ENCODE measurements at regions not wholly inside any gene's neighbourhood (a gene's known extent, or its start where the extent isn't known, plus 50 kb on each side); places are given as distances from the start of the nearest gene placed in this dataset.

GRCh38 chr6:14474816-14475215 is 357.2 kb downstream of the CD83 start:
- no TSS peak for BruUV-seq (replicated peaks)
- H3K27ac ChIP-seq (ENCODE audit: low read depth, low read length) = no peak overlapping the region
- H3K9ac ChIP-seq (ENCODE audit: low read length) = no peak overlapping the region
- no peaks in the 10 kb centered on the region for H3K79me2 ChIP-seq (ENCODE audit: insufficient read depth, low read length)
- intact Hi-C loops (cut with micrococcal nuclease) = no loop called here
- no peak overlapping the region for H3K4me3 ChIP-seq (replicated peaks in 1 of 2; ENCODE audit: low read depth in 1 of 2, low read length in 2 of 2)
- POLR2A ChIA-PET = no interaction called here
- CTCF ChIA-PET = no interaction called here
- ATAC-seq (peak; percentile 57), DNase-seq (ENCODE audit: low read depth, low spot score) (no peak)
- H3K9me3 ChIP-seq (ENCODE audit: control insufficient read depth in 1 of 2, insufficient read depth in 1 of 2, low read depth in 1 of 2, low read length in 2 of 2) = no peaks in the 10 kb centered on the region
- RAD21 ChIA-PET (ENCODE audit: low non-redundant PET in 1 of 2, low total read pairs in 2 of 2, uncharacterized antibody in 2 of 2, unreplicated experiment in 2 of 2) = no interaction called here
- TF ChIP-seq CTCF (IDR thresholded peaks at IDR 0.05 in 2 of 3, conservative IDR thresholded peaks at IDR 0.05 in 1 of 3; ENCODE audit: borderline replicate concordance in 1 of 3, insufficient read depth in 1 of 3, low read depth in 2 of 3, low read length in 2 of 3) = peak in 2 of 3 experiments; percentile 5 to 17; a peak in 1 of 6 replicates
- 0 out of 2 replicates have a peak, but pooled peaks have one; percentile 9 for TF ChIP-seq RAD21 (IDR thresholded peaks at IDR 0.05; ENCODE audit: low read depth)
- TF ChIP-seq EGR1 (IDR thresholded peaks at IDR 0.05; ENCODE audit: low read depth) = no peak
- H3K36me3 ChIP-seq (ENCODE audit: control insufficient read depth in 1 of 2, insufficient read depth in 2 of 2, low read length in 2 of 2) = no peaks in the 10 kb centered on the region
- no peaks in the 10 kb centered on the region for H3K9me2 ChIP-seq (ENCODE audit: insufficient read depth)
- no peaks in the 10 kb centered on the region for H3K27me3 ChIP-seq (ENCODE audit: insufficient read depth, low read length)
- no peaks in the 10 kb centered on the region for H4K20me1 ChIP-seq (ENCODE audit: insufficient read depth)
- H3K4me2 ChIP-seq (ENCODE audit: low read length) = no peak overlapping the region
- H3K4me1 ChIP-seq (ENCODE audit: control insufficient read depth in 1 of 2, insufficient read depth in 2 of 2, low read length in 2 of 2) = no peaks in the 10 kb centered on the region
- H2AFZ ChIP-seq (ENCODE audit: low read depth, low read length, poor library complexity, severe bottlenecking) = no peak overlapping the region

- Histone ChIP-seq H2AFZ (ENCODE audit: low read depth, low read length, poor library complexity, severe bottlenecking) (no peak overlapping the region), H3K9me3 (ENCODE audit: control insufficient read depth in 1 of 2, insufficient read depth in 1 of 2, low read depth in 1 of 2, low read length in 2 of 2) (no peaks in the 10 kb centered on the region), H3K27ac (ENCODE audit: low read depth, low read length) (no peak overlapping the region), H3K4me2 (ENCODE audit: low read length) (no peak overlapping the region), H3K36me3 (ENCODE audit: control insufficient read depth in 1 of 2, insufficient read depth in 2 of 2, low read length in 2 of 2) (no peaks in the 10 kb centered on the region), H3K79me2 (ENCODE audit: insufficient read depth, low read length) (no peaks in the 10 kb centered on the region), H3K9me2 (ENCODE audit: insufficient read depth) (no peaks in the 10 kb centered on the region), H3K4me1 (ENCODE audit: control insufficient read depth in 1 of 2, insufficient read depth in 2 of 2, low read length in 2 of 2) (no peaks in the 10 kb centered on the region), H3K27me3 (ENCODE audit: insufficient read depth, low read length) (no peaks in the 10 kb centered on the region), H4K20me1 (ENCODE audit: insufficient read depth) (no peaks in the 10 kb centered on the region), H3K9ac (ENCODE audit: low read length) (no peak overlapping the region), H3K4me3 (replicated peaks in 1 of 2; ENCODE audit: low read depth in 1 of 2, low read length in 2 of 2) (no peak overlapping the region)
- POLR2A ChIA-PET = no interaction called here
- no TSS peak for BruUV-seq (replicated peaks)
- CTCF ChIA-PET = no interaction called here
- TF ChIP-seq TCF7L2 (IDR thresholded peaks at IDR 0.05; ENCODE audit: borderline replicate concordance, extremely low read depth, insufficient read depth, insufficient read length) (no peak), CEBPB (IDR thresholded peaks at IDR 0.05; ENCODE audit: low read depth) (no peak), SP1 (IDR thresholded peaks at IDR 0.05; ENCODE audit: low read depth) (no peak), EZH2 (IDR thresholded peaks at IDR 0.05) (no peak), SIN3A (IDR thresholded peaks at IDR 0.05; ENCODE audit: low read depth) (no peak), FOSL1 (IDR thresholded peaks at IDR 0.05; ENCODE audit: low read depth) (no peak), ZNF274 (IDR thresholded peaks at IDR 0.05; ENCODE audit: low read depth, low read length) (no peak), JUND (IDR thresholded peaks at IDR 0.05) (no peak), ELF1 (IDR thresholded peaks at IDR 0.05; ENCODE audit: borderline replicate concordance, low read depth) (no peak), ATF3 (IDR thresholded peaks at IDR 0.05) (no peak), CBX3 (IDR thresholded peaks at IDR 0.05; ENCODE audit: low read depth) (no peak), ZFX (IDR thresholded peaks at IDR 0.05) (no peak), MAX (IDR thresholded peaks at IDR 0.05) (no peak), REST (IDR thresholded peaks at IDR 0.05; ENCODE audit: low read depth) (no peak), SRF (IDR thresholded peaks at IDR 0.05; ENCODE audit: low read depth) (no peak)
- ATAC-seq = no peak
- RAD21 ChIA-PET (ENCODE audit: low non-redundant PET in 1 of 2, low total read pairs in 2 of 2, uncharacterized antibody in 2 of 2, unreplicated experiment in 2 of 2) = no interaction called here
- intact Hi-C loops (cut with micrococcal nuclease) = no loop called here
- DNase-seq (ENCODE audit: low read depth, low spot score) = no peak
Observed at GRCh38 chr6:14475306-14475705, 357.7 kb downstream of the CD83 start.

Data from HCT116 (cell line).